AG20443 (cell line): ENCODE measurements at regions not wholly inside any gene's neighbourhood (a gene's known extent, or its start where the extent isn't known, plus 50 kb on each side); places are given as distances from the start of the nearest gene placed in this dataset.
"Not testable (repeated sequence)": the region's sequence is repeated elsewhere in the genome, so short reads cannot be mapped to it uniquely, and the experiment has no call there.

Source experiments
- DNase-seq: peaks from one replicate; pipeline ENCODE4 v3.0.0; 2012; ENCODE audit warnings: low spot score, mixed read lengths

GRCh38 chrX:137882960-137883359 lies 317.0 kb downstream of the ZIC3 start:
- DNase-seq, result no peak

GRCh38 chrX:137884813-137885212 lies 318.9 kb downstream of the ZIC3 start:
- not testable (repeated sequence) for DNase-seq

GRCh38 chrX:137891431-137891830 lies 325.5 kb downstream of the ZIC3 start:
- DNase-seq, result no peak

- no peak for DNase-seq
Observed at GRCh38 chrX:137896123-137896522, 330.2 kb downstream of the ZIC3 start.

GRCh38 chrX:137915466-137915865 lies 349.5 kb downstream of the ZIC3 start:
- DNase-seq, result no peak

- no peak for DNase-seq
Observed at GRCh38 chrX:137916090-137916746, 350.3 kb downstream of the ZIC3 start.

- DNase-seq, result no peak
Observed at GRCh38 chrX:137926090-137926489, 360.2 kb downstream of the ZIC3 start.

- DNase-seq, result no peak
Observed at GRCh38 chrX:137929951-137930350, 364.0 kb downstream of the ZIC3 start.

GRCh38 chrX:137930533-137930932 lies 364.6 kb downstream of the ZIC3 start:
- no peak for DNase-seq

GRCh38 chrX:137934214-137934613 lies 368.3 kb downstream of the ZIC3 start:
- not testable (repeated sequence) for DNase-seq

GRCh38 chrX:137934887-137935286 lies 369.0 kb downstream of the ZIC3 start:
- not testable (repeated sequence) for DNase-seq

- no peak for DNase-seq
Observed at GRCh38 chrX:137945470-137945869, 379.5 kb downstream of the ZIC3 start.

- DNase-seq, result no peak
Observed at GRCh38 chrX:137969191-137969590, 403.3 kb downstream of the ZIC3 start.

- no peak for DNase-seq
Observed at GRCh38 chrX:137982472-137983172, 416.7 kb downstream of the ZIC3 start.

- DNase-seq, result no peak
Observed at GRCh38 chrX:137988470-137988869, 422.5 kb downstream of the ZIC3 start.

- no peak for DNase-seq
Observed at GRCh38 chrX:137998619-137999018, 432.7 kb downstream of the ZIC3 start.

- DNase-seq, result no peak
Observed at GRCh38 chrX:137999071-137999470, 433.1 kb downstream of the ZIC3 start.

- DNase-seq, result no peak
Observed at GRCh38 chrX:137999552-137999951, 433.6 kb downstream of the ZIC3 start.

- no peak for DNase-seq
Observed at GRCh38 chrX:138001226-138001625, 435.3 kb downstream of the ZIC3 start.

- DNase-seq, result no peak
Observed at GRCh38 chrX:138006180-138006579, 440.3 kb downstream of the ZIC3 start.

- no peak for DNase-seq
Observed at GRCh38 chrX:138008281-138008680, 442.4 kb downstream of the ZIC3 start.

GRCh38 chrX:138011468-138011867 lies 445.5 kb downstream of the ZIC3 start:
- DNase-seq, result no peak

- no peak for DNase-seq
Observed at GRCh38 chrX:138014577-138014976, 448.6 kb downstream of the ZIC3 start.
